HL-60/S4 treated with retinoic acid at 250 ng/mL for 4 days and 3 days (cell line): ENCODE measurements at regions not wholly inside any gene's neighbourhood (a gene's known extent, or its start where the extent isn't known, plus 50 kb on each side); places are given as distances from the start of the nearest gene placed in this dataset.

Experiments
- in situ Hi-C: fragments of 300-500 bp; cut with MboI; formaldehyde crosslinking; loops from 2 replicates; pipeline ENCODE4 v1.7.0; 2022; ENCODE audit warnings: low sequenced_read_pairs

DNA sequence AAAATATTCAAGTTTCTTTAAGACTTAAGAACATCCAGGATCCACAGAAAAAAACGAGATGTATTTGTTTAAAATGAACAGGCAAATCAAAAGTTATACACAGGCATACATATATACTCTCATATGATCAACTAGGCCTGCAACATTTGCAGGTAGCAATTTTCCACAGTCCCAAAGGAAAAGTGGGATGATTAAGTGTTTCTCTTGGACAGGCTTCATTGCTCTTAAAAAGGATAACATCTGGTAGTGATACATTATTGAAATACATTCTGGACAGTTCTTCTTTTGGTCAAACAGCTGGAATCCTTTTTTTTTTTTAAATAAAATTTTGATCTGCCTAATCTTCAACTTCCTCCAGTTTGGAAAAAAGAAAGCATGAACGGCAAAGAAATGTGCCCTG lies 114.8 kb upstream of the TDRD3 start:
- in situ Hi-C loops = no loop called here

DNA sequence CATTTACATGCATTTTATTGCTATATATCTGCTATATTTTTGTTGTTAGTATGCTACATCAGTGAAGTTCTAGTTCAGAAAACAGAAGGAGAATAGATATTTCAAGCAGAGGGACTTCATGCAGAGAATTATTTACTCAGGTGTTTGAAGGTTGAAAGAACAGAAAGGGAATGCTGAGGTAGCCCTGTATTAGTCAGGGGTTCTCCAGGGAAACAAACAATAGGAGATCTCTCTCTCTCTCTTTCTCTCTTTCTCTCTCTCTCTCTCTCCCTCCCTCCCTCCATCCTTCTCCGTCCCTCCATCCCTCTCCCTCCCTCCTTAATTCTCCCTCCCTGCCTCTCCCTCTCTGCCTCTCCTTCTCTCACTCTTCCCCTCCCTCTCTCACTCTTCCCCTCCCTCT lies 114.3 kb upstream of the TDRD3 start:
- in situ Hi-C loops = no loop called here

DNA sequence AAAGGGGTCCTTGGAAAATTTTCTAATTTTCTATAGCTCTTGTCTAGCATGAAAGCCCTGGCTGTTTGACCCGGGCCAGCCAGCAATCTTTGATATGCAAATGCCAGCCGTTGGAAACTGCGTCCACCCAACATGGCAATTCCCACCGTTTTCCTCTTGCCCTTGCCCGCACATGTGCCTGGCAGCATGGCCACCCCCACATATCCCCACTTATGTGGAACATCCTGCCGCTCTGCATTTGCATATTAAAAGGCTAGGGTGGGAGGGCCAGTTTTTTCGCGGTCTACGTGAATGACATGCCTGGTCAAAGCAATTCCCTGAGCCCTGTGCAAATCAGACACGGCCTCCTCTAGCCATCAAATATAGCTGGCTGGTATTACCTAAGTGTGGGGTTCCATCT lies 110.3 kb upstream of the TDRD3 start:
- in situ Hi-C loops = no loop called here

DNA sequence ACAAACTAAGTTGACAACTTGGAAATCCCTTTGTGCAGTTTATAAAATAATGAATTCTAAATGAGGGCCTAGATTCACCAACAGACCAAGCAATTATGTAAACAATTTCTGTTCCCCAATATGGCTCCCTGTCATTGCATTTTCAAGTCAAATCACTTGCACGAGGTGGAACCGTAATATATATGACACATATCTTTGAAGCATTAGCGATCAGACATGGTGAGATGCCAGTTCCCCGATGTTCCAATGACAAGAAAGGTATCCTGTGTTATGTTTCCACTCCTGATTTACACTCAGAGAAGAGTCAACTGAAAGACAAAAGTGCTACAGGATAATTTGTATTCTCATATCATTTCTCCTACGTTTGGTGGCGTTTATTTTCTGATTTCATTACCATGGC lies 108.5 kb upstream of the TDRD3 start:
- in situ Hi-C loops = no loop called here

DNA sequence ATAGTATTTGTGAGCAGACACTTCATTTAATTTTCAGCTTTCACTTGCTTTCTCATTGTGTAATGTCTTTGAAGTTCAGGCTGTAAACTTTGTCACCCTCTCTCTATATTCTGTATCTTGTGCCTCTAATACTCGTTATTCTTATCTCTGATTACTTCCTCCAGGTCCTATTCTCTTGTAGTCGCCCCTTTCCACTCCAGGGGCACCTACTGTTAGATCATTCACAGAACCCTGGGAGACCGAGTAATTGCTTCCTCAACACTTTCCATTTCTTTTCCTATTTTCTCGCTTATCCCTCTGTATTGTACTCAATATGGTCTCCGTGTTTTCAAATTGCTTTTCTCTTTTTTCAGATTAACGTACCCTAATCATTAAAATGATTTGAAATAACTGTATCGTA lies 93.9 kb upstream of the TDRD3 start:
- in situ Hi-C loops = no loop called here

DNA sequence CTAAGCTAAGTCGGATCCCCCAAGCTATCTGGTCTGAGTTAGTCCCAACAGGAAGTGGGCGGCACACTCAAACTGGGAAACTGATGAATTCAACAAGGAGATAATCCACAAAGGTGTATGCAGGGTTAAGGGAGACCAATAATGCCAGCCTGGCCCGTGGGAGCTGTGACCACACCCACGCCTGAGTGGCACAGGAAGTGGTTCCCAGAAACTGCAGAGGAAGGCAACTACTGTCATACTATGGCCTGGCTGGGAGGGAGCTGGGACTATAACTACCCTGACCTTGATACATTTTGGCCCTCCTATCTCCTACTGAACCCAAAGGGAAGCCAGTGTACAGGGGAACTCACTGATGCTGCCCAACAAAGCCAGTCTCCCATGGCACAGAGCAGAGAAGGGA lies 85.5 kb upstream of the TDRD3 start:
- in situ Hi-C loops = no loop called here

DNA sequence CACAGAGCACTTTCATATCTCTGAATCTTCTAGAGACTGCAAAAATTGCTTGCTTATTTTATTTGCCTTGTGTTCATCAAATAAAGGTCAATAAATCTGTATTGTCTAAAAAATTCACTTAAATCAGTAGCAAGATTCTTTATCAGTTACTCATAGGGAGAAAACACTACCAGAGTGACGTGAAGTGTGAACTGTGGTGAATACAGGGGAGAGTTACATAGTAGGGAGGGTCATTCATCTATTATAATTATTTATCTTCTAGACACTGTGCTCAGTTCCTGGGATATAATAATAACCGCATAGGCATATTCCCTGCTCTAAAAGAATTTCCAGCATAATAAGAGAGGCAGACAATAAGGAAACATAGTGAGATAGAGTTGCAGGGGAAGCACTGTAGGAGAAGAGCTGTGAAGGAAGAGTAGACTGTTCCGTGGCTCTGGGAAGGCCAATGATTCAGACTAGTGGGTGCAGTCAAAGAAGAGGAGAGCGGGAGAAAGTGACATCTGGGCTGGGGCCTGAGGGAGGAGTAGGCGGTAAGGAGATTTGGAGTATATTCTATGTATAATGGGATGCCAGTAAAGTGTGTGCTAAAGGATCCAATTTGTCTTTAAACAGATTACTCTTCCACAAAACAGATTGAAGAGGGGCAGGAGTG lies 84.0 kb upstream of the TDRD3 start:
- in situ Hi-C loops = no loop called here

DNA sequence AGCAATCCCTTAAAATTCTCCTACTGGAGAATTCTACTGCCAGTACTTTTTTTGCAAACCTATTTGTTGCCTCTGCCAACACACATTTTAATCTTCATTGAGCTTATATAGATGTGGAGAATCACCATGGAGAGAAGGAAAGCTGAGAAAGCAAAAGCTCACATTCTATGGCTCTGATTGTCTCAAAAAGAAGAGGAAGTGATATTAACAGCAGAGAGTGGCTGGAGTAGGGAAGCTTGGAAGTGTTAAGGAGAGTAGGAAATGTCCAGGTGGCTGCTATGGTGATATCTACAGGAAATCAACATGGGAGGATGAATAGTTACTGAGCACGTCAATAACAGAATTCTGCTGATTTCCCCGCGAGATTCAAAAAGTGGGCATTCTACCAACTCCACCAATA lies 78.8 kb upstream of the TDRD3 start:
- in situ Hi-C loops = no loop called here

DNA sequence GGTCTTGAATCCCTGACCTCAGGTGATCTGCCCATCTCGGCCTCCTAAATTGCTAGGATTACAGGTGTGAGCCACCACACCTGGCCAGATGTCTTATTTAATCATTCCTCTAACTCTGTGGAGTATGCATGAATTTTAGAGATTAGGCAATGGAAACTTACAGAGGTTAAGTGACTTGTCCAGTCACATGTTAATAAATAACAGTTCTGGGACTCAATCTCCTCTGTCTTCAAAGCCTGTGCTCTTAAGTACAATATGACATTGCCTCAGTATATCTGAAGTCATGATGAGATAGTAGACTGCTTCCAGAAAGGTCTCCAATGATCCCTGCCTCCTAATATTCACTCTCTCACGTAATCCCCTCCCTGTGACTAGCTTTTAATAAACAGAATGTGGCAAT lies 72.9 kb upstream of the TDRD3 start:
- in situ Hi-C loops = no loop called here

DNA sequence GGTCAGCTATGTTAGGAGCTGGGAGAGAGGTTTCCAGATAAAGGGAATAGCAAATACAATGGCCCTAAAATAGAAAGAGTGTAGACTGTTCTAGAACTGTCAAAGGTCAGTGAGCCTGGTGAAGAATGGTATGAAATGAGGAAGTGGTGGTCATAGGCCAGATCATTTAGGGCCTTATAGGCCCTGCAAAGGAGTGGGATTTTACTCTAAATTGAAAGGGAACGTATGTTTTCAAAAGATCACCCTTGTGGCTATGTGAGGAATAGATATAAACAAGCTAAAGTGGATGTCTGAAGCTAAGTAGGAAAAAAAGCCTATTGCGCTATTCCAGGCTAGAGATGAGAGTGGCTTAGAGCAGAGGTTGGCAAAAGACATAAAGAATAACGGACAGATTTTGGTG lies 70.7 kb upstream of the TDRD3 start:
- in situ Hi-C loops = loop anchor here (25.0 kb wide), 1 partner anchor 639 kb away; no protein-coding TSS in a partner anchor

DNA sequence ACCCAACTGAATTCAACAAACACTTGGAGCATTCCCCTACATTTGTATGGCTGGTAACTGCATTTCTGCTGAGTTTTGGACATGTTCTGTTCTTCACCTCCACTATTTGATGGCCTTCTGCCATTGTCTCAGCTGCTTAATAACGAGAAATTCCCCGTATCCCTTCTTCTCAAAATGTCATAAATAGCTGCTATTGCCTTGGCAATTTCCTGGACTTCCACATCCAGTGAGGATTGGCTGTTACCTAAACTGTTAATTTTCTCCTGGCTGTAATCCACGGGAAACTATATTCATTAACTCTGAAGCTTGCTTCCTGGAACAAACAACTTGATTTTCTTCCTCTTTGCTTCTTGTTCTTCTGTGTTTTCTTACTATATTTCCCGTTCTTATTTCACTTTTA lies 69.5 kb upstream of the TDRD3 start:
- in situ Hi-C loops = loop anchor here (25.0 kb wide), 1 partner anchor 640 kb away; no protein-coding TSS in a partner anchor

DNA sequence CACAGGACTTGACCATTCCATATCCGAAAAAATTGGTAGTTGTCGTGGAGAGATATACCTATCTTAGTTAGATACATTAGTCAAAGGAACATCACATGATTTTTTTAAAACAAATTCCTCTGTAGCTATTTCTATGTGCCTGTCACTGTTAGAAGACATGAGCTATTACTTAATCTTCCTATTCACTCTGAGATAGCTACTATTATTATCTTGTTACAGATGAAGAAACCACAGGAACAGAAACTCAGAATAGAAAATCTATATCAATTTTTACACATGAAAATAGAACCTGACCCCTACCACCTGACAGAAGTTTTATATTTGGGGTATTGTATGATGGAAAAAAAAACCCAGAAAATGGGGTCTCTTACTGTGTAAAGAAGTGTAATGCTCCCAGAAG lies 68.9 kb upstream of the TDRD3 start:
- in situ Hi-C loops = loop anchor here (25.0 kb wide), 1 partner anchor 641 kb away; no protein-coding TSS in a partner anchor

DNA sequence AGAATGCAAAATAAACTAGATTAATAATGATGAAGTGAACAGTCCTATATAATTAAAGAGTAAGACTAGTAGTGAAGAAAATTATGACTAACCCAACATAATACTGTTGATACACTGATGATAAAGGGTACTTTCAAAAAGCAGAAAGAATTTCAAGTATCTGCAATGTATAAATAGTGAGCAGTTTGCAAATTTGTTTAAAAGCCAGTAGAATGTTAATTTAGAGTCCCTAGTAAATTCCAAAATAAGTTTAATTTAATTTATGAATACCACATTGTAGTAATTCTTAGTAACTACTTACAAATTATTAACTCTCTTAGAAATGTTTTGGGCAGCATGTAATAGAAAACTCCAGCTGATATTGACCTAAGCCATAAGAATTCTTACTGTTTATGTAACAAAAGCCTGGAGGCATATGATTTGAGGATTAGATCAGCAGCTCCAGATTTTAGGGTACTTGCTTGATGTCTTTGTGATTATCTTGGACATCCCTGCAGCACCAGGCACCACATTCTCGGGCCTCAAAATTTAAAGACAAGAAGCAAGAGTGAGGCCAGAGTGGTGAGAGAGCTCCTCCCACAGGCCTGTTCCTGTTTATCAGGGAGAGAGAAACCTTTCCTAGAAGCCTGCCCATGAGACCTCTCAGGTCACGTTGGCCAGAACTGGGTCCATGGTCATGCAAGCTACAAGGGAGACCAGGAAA lies 67.6 kb upstream of the TDRD3 start:
- in situ Hi-C loops = loop anchor here (25.0 kb wide), 1 partner anchor 642 kb away; no protein-coding TSS in a partner anchor

DNA sequence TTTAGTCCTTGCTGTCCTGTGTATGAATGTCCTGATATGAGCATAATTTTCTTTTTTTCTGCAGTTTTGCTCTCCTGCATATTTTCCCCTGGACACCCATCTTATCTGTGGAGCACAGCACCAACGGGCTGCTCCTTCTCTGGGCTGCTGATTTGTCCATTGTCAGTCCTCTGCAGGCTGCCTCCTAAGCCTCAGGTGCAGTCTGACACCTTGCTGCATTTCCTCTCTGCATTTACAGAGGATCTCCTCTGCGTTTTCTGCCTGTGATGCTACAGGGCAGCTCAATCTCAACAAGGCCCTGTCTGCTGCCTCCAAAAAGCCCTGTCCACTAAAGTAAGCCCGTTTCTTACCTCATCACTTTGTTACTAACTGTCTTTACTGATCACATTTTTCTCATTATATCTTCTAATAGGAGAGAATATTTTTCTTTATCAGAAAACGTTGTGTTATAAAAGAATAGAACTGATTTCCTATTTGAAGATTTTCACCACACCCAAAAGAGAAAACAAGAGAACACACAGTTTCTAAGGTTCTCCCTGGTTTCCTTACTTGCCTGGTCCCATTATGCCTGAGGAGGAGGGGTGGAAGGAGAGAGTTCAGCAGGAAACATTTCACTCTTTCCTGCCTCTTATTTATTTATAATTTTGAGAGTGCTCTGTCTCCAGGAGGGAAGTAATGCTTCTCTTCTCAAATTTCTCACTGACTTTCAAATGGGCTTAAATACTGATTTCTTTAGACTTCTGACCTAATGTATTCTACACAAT lies 65.6 kb upstream of the TDRD3 start:
- in situ Hi-C loops = loop anchor here (25.0 kb wide), 1 partner anchor 644 kb away; no protein-coding TSS in a partner anchor

DNA sequence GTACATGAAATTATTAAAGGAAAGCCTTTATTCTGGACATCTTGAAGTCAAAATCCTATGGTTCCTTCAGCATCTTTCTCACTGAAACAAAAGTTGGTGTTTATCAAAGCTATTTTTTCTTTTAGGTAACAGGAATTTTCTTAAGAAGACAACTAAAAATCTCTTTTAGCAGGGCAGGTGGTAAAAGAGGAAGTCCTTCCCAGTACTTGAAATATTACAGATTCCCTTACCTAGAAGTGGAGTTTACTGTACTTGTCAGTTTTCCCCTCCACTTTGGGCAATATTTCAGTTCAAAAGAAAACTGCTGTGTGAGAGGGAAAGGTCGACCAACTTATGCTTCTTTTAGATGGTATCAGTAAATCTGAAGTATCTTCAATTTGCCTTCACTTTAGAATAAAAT lies 64.3 kb upstream of the TDRD3 start:
- in situ Hi-C loops = loop anchor here (25.0 kb wide), 1 partner anchor 645 kb away; no protein-coding TSS in a partner anchor

DNA sequence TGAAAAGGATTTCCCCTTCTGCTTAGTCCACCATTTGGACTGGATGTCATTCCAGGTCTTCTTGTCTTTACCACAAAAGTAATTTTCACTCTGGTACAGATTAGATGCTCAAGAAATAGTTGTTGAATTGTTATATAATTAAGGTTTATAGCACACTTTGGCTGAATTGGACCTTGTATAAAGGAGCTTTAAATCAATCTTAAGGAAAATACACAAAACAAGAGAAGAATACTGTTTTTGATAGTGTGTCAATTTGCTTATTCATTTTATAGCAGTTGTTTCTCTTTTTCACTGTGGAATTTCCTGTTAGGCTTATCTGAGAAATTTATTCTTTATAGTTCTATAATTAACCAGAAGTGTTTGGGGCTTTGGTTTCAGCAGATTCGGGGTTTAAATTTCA lies 62.7 kb upstream of the TDRD3 start:
- in situ Hi-C loops = loop anchor here (25.0 kb wide), 1 partner anchor 647 kb away; no protein-coding TSS in a partner anchor

DNA sequence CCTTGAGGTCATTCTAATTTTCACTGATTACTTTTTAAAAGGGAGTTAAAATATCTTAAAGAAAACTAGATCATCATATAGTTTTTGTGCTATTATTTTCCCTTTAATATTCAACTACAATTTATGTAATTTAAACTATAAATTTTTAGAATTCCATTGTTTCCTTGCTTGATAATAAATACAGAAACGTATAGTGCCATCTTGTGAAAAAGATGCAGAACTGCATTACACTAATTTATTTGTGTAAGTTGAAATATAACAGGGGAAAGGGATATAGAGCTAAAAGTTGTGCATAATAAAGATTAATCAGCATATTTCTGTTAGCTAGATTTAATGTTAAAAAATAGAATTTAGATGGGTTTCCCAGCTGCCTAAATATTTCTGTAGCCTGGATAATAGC lies 61.5 kb upstream of the TDRD3 start:
- in situ Hi-C loops = loop anchor here (25.0 kb wide), 1 partner anchor 648 kb away; no protein-coding TSS in a partner anchor

DNA sequence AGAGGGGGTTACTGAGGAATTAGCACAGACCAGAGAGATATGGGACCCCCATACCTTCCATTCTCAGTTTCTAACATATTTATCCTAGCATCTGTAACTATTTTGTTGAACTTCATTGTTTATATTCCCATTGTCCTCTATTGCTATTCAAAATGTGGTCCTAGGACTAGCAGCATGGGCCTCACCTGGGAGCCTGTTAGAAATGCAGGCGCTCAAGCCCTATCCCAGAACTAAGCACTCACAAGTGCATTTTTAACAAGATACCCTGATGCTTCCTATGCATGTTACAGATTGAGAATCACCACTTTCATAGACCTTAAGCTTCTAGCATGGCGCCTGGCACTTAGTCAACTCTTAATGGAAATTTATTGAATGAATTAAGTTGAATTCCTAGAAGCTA lies 58.3 kb upstream of the TDRD3 start:
- in situ Hi-C loops = loop anchor here (25.0 kb wide), 1 partner anchor 651 kb away; no protein-coding TSS in a partner anchor

DNA sequence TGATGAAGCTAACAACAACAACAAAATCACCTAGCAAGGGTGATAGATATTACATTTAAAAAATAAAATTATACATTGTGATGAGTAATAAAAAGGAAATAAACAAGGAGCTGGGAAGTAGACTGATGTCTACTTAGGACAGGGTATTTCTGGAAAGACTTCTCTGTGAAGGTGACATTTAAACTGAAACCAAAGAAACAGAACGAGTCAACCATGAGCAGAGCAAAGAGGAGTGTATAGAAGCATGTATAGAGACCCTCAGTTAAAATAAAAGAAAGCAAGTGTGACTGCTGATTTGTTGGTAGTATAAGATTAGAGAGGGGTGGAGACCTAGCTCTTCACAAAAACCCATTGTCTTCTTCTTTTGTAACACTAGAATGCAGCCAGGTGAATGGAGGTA lies 53.0 kb upstream of the TDRD3 start:
- in situ Hi-C loops = loop anchor here (25.0 kb wide), 1 partner anchor 657 kb away; no protein-coding TSS in a partner anchor

DNA sequence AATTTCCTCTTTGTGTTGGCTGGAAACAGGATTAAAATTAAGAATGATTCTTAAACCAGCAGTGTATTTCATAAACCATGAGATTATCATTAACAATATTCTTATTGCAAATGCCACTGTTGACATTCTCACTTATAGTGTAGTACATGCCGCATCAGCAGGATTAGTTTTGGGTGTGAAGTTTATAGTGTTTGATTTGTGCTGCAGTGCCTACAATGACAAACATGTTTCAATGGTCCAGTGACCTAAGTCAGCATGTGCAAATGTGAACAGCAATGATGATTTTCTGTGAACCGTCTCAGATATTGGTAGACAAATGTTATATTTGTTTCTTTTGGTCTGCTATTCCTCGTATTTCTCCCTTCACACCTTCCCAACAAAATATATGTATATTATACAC lies 49.8 kb upstream of the TDRD3 start:
- in situ Hi-C loops = loop anchor here (25.0 kb wide), 1 partner anchor 660 kb away; no protein-coding TSS in a partner anchor
